Pancreas (tissue), 10 donors: ENCODE measurements at regions not wholly inside any gene's neighbourhood (a gene's known extent, or its start where the extent isn't known, plus 50 kb on each side); places are given as distances from the start of the nearest gene placed in this dataset.

Experiments used
- ATAC-seq, 4 donors: fragments of 200-7000 bp; cut with Tn5 transposase; one replicate each; pipeline versions ENCODE4 v1.8.0 to v1.9.1; 2020; ENCODE audit warnings: mild to moderate bottlenecking in 4 of 4, moderate library complexity in 4 of 4
- DNase-seq, 6 donors: peaks; one replicate each; pipeline ENCODE4 v3.0.0-alpha.2; 2020
- FAIRE-seq: peaks from 2 replicates; lab custom pipeline; 2012; peaks lifted over from hg19 to GRCh38; lab: Jason Lieb, UNC
- H3K27ac ChIP-seq, 4 donors: fragments of 200-600 bp; sonication (generic); 1 replicate in 3 of 4; 2 replicates in 1 of 4; pipeline versions ENCODE4 v1.5.0 to v1.8.0; 2020
- H3K27me3 ChIP-seq, 4 donors: fragments of 200-600 bp; one replicate each; pipeline ENCODE4 v1.8.0; 2021
- H3K36me3 ChIP-seq, 3 donors: fragments of 200-600 bp; sonication (generic) in 1 of 3; one replicate each; pipeline versions ENCODE4 v1.5.0 to v1.8.0; 2020 to 2021
- H3K4me1 ChIP-seq, 3 donors: fragments of 200-600 bp; one replicate each; pipeline ENCODE4 v1.8.0; 2021
- H3K4me3 ChIP-seq, 4 donors: fragments of 200-600 bp; sonication (generic) in 2 of 4; one replicate each; pipeline versions ENCODE4 v1.5.0 to v1.8.0; 2020 to 2021
- H3K9me3 ChIP-seq, 4 donors: fragments of 200-600 bp; one replicate each; pipeline ENCODE4 v1.8.0; 2021
- WGBS, 2 donors: extraction: QIAGEN DNeasy Blood & Tissue Kit; methylation state at CpG; one replicate each; pipeline ENCODE4 v1.1.7; 2013; 5-methylcytosine and 5-hydroxymethylcytosine counted together
- intact Hi-C, 3 donors: fragments of 100-400 bp; cut with DNase I; formaldehyde crosslinking; loops; one replicate each; pipeline versions ENCODE4 v1.11.1 to v1.14.2; 2022
- TF ChIP-seq, protein P1 (sequence below), 4 donors: fragments of 200-600 bp; sonication (generic) in 3 of 4; IDR thresholded peaks; one replicate each; pipeline versions ENCODE4 v1.5.0 to v1.8.0; 2021; ENCODE audit warnings: antibody characterized with exemption in 4 of 4
- donor health status: healthy with polysubstance abuse.
- donor health status: DM: no; HTN: no; CAD: no; lungs with moderate emphysema.
- donor health status: DM: no; HTN: no; CAD: no.
- donor health status: control.
- donor health status: control.
- donor health status: Bipolar disorder and iron deficiency.
- donor health status: DM: yes; HTN: yes; CAD: no.
- donor health status: DM: no; HTN: no; CAD: no.
- donor health status: DM: no; HTN: no; CAD: no.
- donor health status: DM: yes; HTN: yes; CAD: no.

DNA sequence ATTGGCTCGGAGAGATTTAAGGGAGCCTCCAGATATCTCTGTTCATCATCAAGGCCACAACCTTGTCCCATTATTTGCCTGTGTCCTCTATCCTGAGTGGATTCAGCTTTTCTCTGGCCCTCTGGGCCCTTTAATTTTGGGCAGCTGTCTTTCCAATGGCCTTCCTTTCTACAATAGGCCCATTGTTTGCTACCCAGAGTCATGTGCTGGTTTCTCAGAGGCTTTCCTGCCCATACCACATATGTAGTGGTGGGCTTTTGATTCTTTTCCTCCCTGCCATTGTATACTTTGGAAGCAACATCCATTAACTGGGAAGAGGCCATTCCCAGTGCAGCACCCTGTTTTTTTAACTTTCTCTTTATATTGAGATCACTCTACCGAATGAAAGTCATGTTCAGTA lies 233.9 kb upstream of the SGCD start:
- WGBS, 2 donors, result 55 to 63% methylated on average over 2 of the region's 2 CpGs
- no peaks in the 10 kb centered on the region for H3K4me1 ChIP-seq
- intact Hi-C loops, result no loop called here
- ATAC-seq (no peak), DNase-seq (no peak), FAIRE-seq (no peak)
- H3K36me3 ChIP-seq, result no peaks in the 10 kb centered on the region
- H3K27me3 ChIP-seq, result no peaks in the 10 kb centered on the region
- H3K4me3 ChIP-seq, result no peak overlapping the region
- no peaks in the 10 kb centered on the region for H3K9me3 ChIP-seq
- H3K27ac ChIP-seq, result no peak overlapping the region
- TF ChIP-seq, protein P1, sequence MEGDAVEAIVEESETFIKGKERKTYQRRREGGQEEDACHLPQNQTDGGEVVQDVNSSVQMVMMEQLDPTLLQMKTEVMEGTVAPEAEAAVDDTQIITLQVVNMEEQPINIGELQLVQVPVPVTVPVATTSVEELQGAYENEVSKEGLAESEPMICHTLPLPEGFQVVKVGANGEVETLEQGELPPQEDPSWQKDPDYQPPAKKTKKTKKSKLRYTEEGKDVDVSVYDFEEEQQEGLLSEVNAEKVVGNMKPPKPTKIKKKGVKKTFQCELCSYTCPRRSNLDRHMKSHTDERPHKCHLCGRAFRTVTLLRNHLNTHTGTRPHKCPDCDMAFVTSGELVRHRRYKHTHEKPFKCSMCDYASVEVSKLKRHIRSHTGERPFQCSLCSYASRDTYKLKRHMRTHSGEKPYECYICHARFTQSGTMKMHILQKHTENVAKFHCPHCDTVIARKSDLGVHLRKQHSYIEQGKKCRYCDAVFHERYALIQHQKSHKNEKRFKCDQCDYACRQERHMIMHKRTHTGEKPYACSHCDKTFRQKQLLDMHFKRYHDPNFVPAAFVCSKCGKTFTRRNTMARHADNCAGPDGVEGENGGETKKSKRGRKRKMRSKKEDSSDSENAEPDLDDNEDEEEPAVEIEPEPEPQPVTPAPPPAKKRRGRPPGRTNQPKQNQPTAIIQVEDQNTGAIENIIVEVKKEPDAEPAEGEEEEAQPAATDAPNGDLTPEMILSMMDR (IDR thresholded peaks at IDR 0.05), result no peak

DNA sequence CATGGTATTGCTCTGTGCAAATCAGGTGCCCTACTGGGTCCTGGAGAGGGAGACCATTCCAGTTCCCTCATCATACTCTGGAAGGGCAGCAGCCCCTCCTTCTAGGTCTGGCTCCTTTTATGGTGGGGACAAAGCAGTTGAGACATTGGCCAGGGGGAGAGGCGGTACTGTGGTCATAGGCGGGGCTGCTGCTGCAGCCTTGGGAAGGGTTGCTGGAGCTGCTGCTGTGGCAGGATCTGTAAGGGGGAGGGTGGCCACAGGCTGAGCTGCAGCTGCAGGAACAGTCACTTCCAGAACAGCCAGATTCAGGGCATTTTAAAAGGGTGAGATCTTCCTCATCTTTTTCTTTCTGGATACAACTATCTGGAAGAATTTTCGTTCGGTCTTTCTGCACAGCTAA lies 233.0 kb upstream of the SGCD start:
- intact Hi-C loops, result no loop called here
- Histone ChIP-seq H3K27me3 (no peaks in the 10 kb centered on the region), H3K36me3 (no peaks in the 10 kb centered on the region), H3K9me3 (no peaks in the 10 kb centered on the region), H3K4me1 (no peaks in the 10 kb centered on the region), H3K27ac (no peak overlapping the region), H3K4me3 (no peak overlapping the region)
- FAIRE-seq, result no peak
- TF ChIP-seq, protein P1 (IDR thresholded peaks at IDR 0.05), result no peak
- WGBS, 2 donors, result 71 to 90% methylated on average over 4 of the region's 4 CpGs
- no peak for DNase-seq
- no peak for ATAC-seq

DNA sequence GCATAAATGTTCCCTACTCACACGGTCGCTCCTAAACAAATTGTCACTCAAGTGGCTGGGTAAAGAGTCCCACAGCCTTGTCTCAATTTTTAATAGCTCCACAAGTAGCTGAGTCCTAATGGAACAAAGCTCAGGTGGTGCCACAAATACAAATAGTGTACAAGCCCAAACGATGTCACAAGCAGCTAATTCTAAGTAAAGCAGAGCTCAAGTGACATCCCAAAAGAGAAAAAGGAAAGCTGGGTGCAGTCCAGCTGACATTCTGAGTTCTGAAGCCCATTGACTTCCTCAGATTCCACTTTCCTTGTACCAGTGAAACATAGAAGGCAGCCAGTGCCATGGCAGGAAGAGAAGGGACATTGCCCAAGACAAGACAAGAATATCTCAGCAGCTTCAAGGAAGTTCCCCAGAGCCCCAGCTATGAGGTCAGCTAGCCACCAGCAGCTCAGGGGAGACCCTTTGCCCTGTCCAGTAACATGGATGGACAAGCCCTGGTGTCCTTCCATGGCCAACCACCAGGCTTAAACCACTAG lies 231.2 kb upstream of the SGCD start:
- intact Hi-C loops, result no loop called here
- no peak for DNase-seq
- no peak overlapping the region for H3K4me3 ChIP-seq
- H3K4me1 ChIP-seq, result no peaks in the 10 kb centered on the region
- no peaks in the 10 kb centered on the region for H3K27me3 ChIP-seq
- 61 to 77% methylated on average over 3 of the region's 3 CpGs for WGBS, 2 donors
- no peak for FAIRE-seq
- no peaks in the 10 kb centered on the region for H3K9me3 ChIP-seq
- no peak overlapping the region for H3K27ac ChIP-seq
- TF ChIP-seq, protein P1 (IDR thresholded peaks at IDR 0.05), result no peak
- no peaks in the 10 kb centered on the region for H3K36me3 ChIP-seq
- no peak for ATAC-seq

DNA sequence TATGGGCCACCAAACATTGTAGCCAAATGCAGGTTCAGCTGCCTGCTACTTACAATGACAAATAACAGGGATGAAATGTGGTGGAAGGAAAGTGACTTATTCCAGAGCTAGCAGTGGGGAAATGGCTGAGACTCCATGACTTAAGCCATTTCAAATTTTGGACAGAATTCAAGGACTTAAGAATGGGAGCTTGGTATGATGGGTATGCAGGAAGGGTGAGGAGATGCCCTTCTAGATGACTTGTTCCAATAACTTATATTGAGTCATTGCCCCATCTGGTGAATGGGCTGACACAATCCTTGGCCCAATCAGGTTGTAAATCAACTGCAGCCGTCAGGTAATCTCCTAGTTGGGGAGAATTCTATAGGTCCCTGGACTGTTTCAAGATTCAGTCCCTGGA lies 230.7 kb upstream of the SGCD start:
- ATAC-seq (no peak), DNase-seq (no peak), FAIRE-seq (no peak)
- H3K27ac ChIP-seq, result no peak overlapping the region
- TF ChIP-seq, protein P1 (IDR thresholded peaks at IDR 0.05), result no peak
- H3K27me3 ChIP-seq, result no peaks in the 10 kb centered on the region
- no peak overlapping the region for H3K4me3 ChIP-seq
- WGBS, 2 donors, result 37 to 69% methylated on average over 1 of the region's 1 CpG
- H3K36me3 ChIP-seq, result no peaks in the 10 kb centered on the region
- no peaks in the 10 kb centered on the region for H3K4me1 ChIP-seq
- no peaks in the 10 kb centered on the region for H3K9me3 ChIP-seq
- intact Hi-C loops, result no loop called here

DNA sequence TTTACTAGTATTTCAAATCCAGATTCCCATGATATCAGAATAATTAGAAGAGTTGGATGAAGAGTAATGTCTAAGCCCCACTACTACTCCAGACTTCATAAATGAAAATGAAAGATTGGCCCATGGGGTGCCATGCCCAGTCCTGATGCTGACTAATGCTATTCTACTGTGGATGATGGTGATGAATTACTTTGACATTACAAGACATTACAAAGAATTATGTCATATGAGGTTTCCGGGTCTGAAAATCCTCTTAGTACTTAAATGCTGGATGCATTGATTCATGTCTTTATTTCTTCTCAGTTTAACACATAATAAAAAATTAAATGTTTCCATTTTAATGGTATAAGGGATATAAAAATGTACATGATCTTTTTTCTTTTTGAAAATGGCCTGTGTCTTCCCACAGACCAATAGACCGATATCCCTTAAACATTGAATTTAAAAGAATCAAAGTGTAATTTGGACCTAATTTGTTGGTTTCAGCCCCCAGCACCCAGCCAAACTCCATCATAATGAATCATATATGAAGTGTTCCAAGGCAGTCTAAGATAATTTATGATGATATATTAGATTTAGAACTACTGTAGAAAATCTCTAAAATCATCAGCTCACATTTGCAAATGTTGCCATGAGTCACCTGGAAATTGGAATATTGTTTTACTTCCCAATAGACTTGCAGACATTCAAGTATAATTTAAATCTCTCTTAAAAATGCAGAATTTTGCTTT lies 223.6 kb upstream of the SGCD start:
- no peak for DNase-seq
- intact Hi-C loops, result no loop called here
- 82 to 91% methylated on average over 2 of the region's 2 CpGs for WGBS, 2 donors
- no peaks in the 10 kb centered on the region for H3K36me3 ChIP-seq
- no peak overlapping the region for H3K4me3 ChIP-seq
- ATAC-seq, result no peak
- TF ChIP-seq, protein P1 (IDR thresholded peaks at IDR 0.05), result no peak
- H3K4me1 ChIP-seq, result no peaks in the 10 kb centered on the region
- H3K27ac ChIP-seq, result no peak overlapping the region
- no peaks in the 10 kb centered on the region for H3K27me3 ChIP-seq
- FAIRE-seq, result no peak
- no peaks in the 10 kb centered on the region for H3K9me3 ChIP-seq
